C4-2B (cell line): ENCODE measurements at regions not wholly inside any gene's neighbourhood (a gene's known extent, or its start where the extent isn't known, plus 50 kb on each side); places are given as distances from the start of the nearest gene placed in this dataset.

Source experiments
- CTCF ChIP-seq: fragments of 450-650 bp; conservative IDR thresholded peaks from 2 replicates; pipeline ENCODE4 v1.5.1; 2017; ENCODE audit warnings: mild to moderate bottlenecking
- ZFX ChIP-seq: fragments of 450-650 bp; IDR thresholded peaks from 2 replicates; pipeline ENCODE4 v1.6.1; 2017

- no peak for TF ChIP-seq CTCF
- TF ChIP-seq ZFX, result no peak
Observed at GRCh38 chr19:30320466-30320865, 51.7 kb upstream of the ZNF536 start.
